IPS DF 6.9 (cell line): ENCODE measurements at regions not wholly inside any gene's neighbourhood (a gene's known extent, or its start where the extent isn't known, plus 50 kb on each side); places are given as distances from the start of the nearest gene placed in this dataset.

ENCODE experiments used
- DNase-seq: peaks from one replicate; pipeline ENCODE4 v3.0.0-alpha.2; 2013; ENCODE audit warnings: low read depth, low spot score
- H3K27ac ChIP-seq: one replicate; pipeline ENCODE4 v1.5.1; 2013; ENCODE audit warnings: low read length, control low read depth
- H3K27me3 ChIP-seq: 2 replicates; pipeline ENCODE4 v1.6.1; 2013; ENCODE audit warnings: mild to moderate bottlenecking, low read length; ENCODE audit not compliant: control insufficient read depth, insufficient read depth
- H3K36me3 ChIP-seq: 2 replicates; pipeline ENCODE4 v1.6.1; 2013; ENCODE audit warnings: low read length; ENCODE audit not compliant: control insufficient read depth, insufficient read depth
- H3K4me1 ChIP-seq: 2 replicates; pipeline ENCODE4 v1.6.1; 2013; ENCODE audit warnings: low read length; ENCODE audit not compliant: control insufficient read depth, insufficient read depth
- H3K4me3 ChIP-seq: 2 replicates; pipeline ENCODE4 v1.5.1; 2013; ENCODE audit warnings: mild to moderate bottlenecking, low read length
- H3K9me3 ChIP-seq: 2 replicates; pipeline ENCODE4 v1.6.1; 2013; ENCODE audit warnings: low read length, inconsistent platforms; ENCODE audit not compliant: control insufficient read depth, insufficient read depth
- WGBS: extraction: QIAGEN DNeasy Blood & Tissue Kit; methylation state at CpG from one replicate; pipeline ENCODE4 v1.1.7; 2013; ENCODE audit warnings: mixed read lengths, missing lambda C conversion rate; ENCODE audit not compliant: insufficient read length, insufficient coverage; 5-methylcytosine and 5-hydroxymethylcytosine counted together

GRCh38 chr21:15397258-15397657 lies 332.5 kb upstream of the NRIP1 start:
- no peak overlapping the region for H3K4me3 ChIP-seq
- H3K4me1 ChIP-seq: no peaks in the 10 kb centered on the region
- no peaks in the 10 kb centered on the region for H3K36me3 ChIP-seq
- no peaks in the 10 kb centered on the region for H3K27me3 ChIP-seq
- H3K27ac ChIP-seq: no peak overlapping the region
- no CpG with 5 or more reads among the region's 2 CpGs for WGBS
- H3K9me3 ChIP-seq: no peaks in the 10 kb centered on the region
- no peak for DNase-seq

- WGBS: no CpG with 5 or more reads among the region's 1 CpG
- no peaks in the 10 kb centered on the region for H3K4me1 ChIP-seq
- H3K36me3 ChIP-seq: no peaks in the 10 kb centered on the region
- no peak overlapping the region for H3K27ac ChIP-seq
- no peaks in the 10 kb centered on the region for H3K9me3 ChIP-seq
- no peak overlapping the region for H3K4me3 ChIP-seq
- no peaks in the 10 kb centered on the region for H3K27me3 ChIP-seq
- DNase-seq: no peak
Observed at GRCh38 chr21:15400905-15401304, 328.9 kb upstream of the USP25 start.

GRCh38 chr21:15401331-15401730 lies 328.5 kb upstream of the USP25 start:
- Histone ChIP-seq H3K9me3 (no peaks in the 10 kb centered on the region), H3K4me3 (no peak overlapping the region), H3K27ac (no peak overlapping the region), H3K4me1 (no peaks in the 10 kb centered on the region), H3K36me3 (no peaks in the 10 kb centered on the region), H3K27me3 (no peaks in the 10 kb centered on the region)
- no peak for DNase-seq
- WGBS: no CpG with 5 or more reads among the region's 4 CpGs

GRCh38 chr21:15405214-15405613 lies 324.6 kb upstream of the USP25 start:
- Histone ChIP-seq H3K27me3 (no peaks in the 10 kb centered on the region), H3K4me3 (no peak overlapping the region), H3K4me1 (no peaks in the 10 kb centered on the region), H3K27ac (no peak overlapping the region), H3K9me3 (no peaks in the 10 kb centered on the region), H3K36me3 (no peaks in the 10 kb centered on the region)
- no peak for DNase-seq

GRCh38 chr21:15406791-15407190 lies 323.0 kb upstream of the USP25 start:
- Histone ChIP-seq H3K4me1 (no peaks in the 10 kb centered on the region), H3K4me3 (no peak overlapping the region), H3K36me3 (no peaks in the 10 kb centered on the region), H3K9me3 (no peaks in the 10 kb centered on the region), H3K27ac (no peak overlapping the region), H3K27me3 (no peaks in the 10 kb centered on the region)
- WGBS: no CpG with 5 or more reads among the region's 4 CpGs
- DNase-seq: no peak

- Histone ChIP-seq H3K4me3 (no peak overlapping the region), H3K27ac (no peak overlapping the region), H3K27me3 (no peaks in the 10 kb centered on the region), H3K4me1 (no peaks in the 10 kb centered on the region), H3K36me3 (no peaks in the 10 kb centered on the region), H3K9me3 (no peaks in the 10 kb centered on the region)
- no peak for DNase-seq
- whole genome bisulfite sequencing: no CpG with 5 or more reads among the region's 5 CpGs
Observed at GRCh38 chr21:15407585-15407984, 322.2 kb upstream of the USP25 start.

GRCh38 chr21:15408089-15408488 lies 321.7 kb upstream of the USP25 start:
- Histone ChIP-seq H3K27me3 (no peaks in the 10 kb centered on the region), H3K27ac (no peak overlapping the region), H3K4me3 (no peak overlapping the region), H3K36me3 (no peaks in the 10 kb centered on the region), H3K4me1 (no peaks in the 10 kb centered on the region), H3K9me3 (no peaks in the 10 kb centered on the region)
- no CpG with 5 or more reads among the region's 2 CpGs for WGBS
- DNase-seq: no peak

GRCh38 chr21:15409031-15409430 lies 320.8 kb upstream of the USP25 start:
- H3K27ac ChIP-seq: no peak overlapping the region
- no peak overlapping the region for H3K4me3 ChIP-seq
- H3K9me3 ChIP-seq: no peaks in the 10 kb centered on the region

GRCh38 chr21:15410853-15411252 lies 318.9 kb upstream of the USP25 start:
- no peaks in the 10 kb centered on the region for H3K27me3 ChIP-seq
- no peak for DNase-seq
- H3K9me3 ChIP-seq: no peaks in the 10 kb centered on the region

More at GRCh38 chr21:15409031-15409430, 320.8 kb upstream of the USP25 start:
- DNase-seq: no peak
- Histone ChIP-seq H3K4me1 (no peaks in the 10 kb centered on the region), H3K36me3 (no peaks in the 10 kb centered on the region), H3K27me3 (no peaks in the 10 kb centered on the region)
- WGBS: no CpG with 5 or more reads among the region's 1 CpG

GRCh38 chr21:15414057-15414456 lies 315.7 kb upstream of the USP25 start:
- Histone ChIP-seq H3K4me1 (no peaks in the 10 kb centered on the region), H3K27me3 (no peaks in the 10 kb centered on the region), H3K36me3 (no peaks in the 10 kb centered on the region), H3K4me3 (no peak overlapping the region), H3K27ac (no peak overlapping the region), H3K9me3 (no peaks in the 10 kb centered on the region)
- no peak for DNase-seq
- WGBS: 100% methylated on average over 1 of the region's 1 CpG

More at GRCh38 chr21:15410853-15411252, 318.9 kb upstream of the USP25 start:
- Histone ChIP-seq H3K27ac (no peak overlapping the region), H3K4me1 (no peaks in the 10 kb centered on the region), H3K36me3 (no peaks in the 10 kb centered on the region), H3K4me3 (no peak overlapping the region)
- WGBS: no CpG with 5 or more reads among the region's 3 CpGs

GRCh38 chr21:15415541-15416261 lies 314.1 kb upstream of the USP25 start:
- DNase-seq: no peak
- Histone ChIP-seq H3K27me3 (no peaks in the 10 kb centered on the region), H3K27ac (no peak overlapping the region), H3K4me1 (no peaks in the 10 kb centered on the region), H3K9me3 (no peaks in the 10 kb centered on the region), H3K4me3 (no peak overlapping the region), H3K36me3 (no peaks in the 10 kb centered on the region)
- no CpG with 5 or more reads among the region's 2 CpGs for WGBS
